A549 (cell line): ENCODE measurements at regions not wholly inside any gene's neighbourhood (a gene's known extent, or its start where the extent isn't known, plus 50 kb on each side); places are given as distances from the start of the nearest gene placed in this dataset.

Source experiments
- ATAC-seq, 2 experiments: fragments of 200-7000 bp in 1 of 2; fragments of >200 bp in 1 of 2; cut with Nextera tagmentation in 1 of 2; cut with Tn5 transposase in 1 of 2; 3 replicates each; pipeline versions ENCODE4 v1.8.0 to v1.9.1; 2018 to 2020; ENCODE audit warnings: mild to moderate bottlenecking in 1 of 2, moderate library complexity in 1 of 2
- CTCF ChIA-PET: fragments of 300-600 bp; sonication (Branson Sonifier 250); formaldehyde crosslinking; extraction: SDS; loops from one replicate; lab custom pipeline; 2021; ENCODE audit warnings: antibody characterized with exemption, inconsistent platforms; lab: Yijun Ruan, JAX
- POLR2A ChIA-PET: fragments of 350-600 bp; formaldehyde crosslinking; extraction: SDS; loops from one replicate; lab custom pipeline; 2021; ENCODE audit warnings: antibody characterized with exemption, inconsistent platforms; lab: Yijun Ruan, JAX
- DNase-seq, 2 experiments: peaks; one replicate each; pipeline versions ENCODE4 v3.0.0 to v3.0.0-alpha.2; 2011 to 2016; ENCODE audit warnings: low read depth in 1 of 2, low spot score in 1 of 2
- FAIRE-seq: peaks from 2 replicates; lab custom pipeline; 2011; peaks lifted over from hg19 to GRCh38; lab: Jason Lieb, UNC
- H3K27ac ChIP-seq, 2 experiments: fragments of >200 bp; sonication (Bioruptor Twin); formaldehyde crosslinking; 3 replicates each; pipeline ENCODE4 v1.5.1; 2016 to 2017
- H3K4me1 ChIP-seq: fragments of >200 bp; sonication (Bioruptor Twin); formaldehyde crosslinking; 3 replicates; pipeline ENCODE4 v1.6.1; 2016
- H3K4me2 ChIP-seq: fragments of >200 bp; sonication (Bioruptor Twin); formaldehyde crosslinking; 3 replicates; pipeline ENCODE4 v1.6.1; 2016
- H3K4me3 ChIP-seq: fragments of >200 bp; sonication (Bioruptor Twin); formaldehyde crosslinking; 3 replicates; pipeline ENCODE4 v1.5.1; 2016
- H3K9me3 ChIP-seq: fragments of >200 bp; sonication (Bioruptor Twin); formaldehyde crosslinking; 3 replicates; pipeline ENCODE4 v1.6.1; 2016
- BHLHE40 ChIP-seq: IDR thresholded peaks from 2 replicates; pipeline ENCODE4 v1.6.1; 2012; ENCODE audit warnings: low read depth, low read length, inconsistent platforms
- CBX8 ChIP-seq: fragments of 200-600 bp; sonication (generic); IDR thresholded peaks from 2 replicates; pipeline ENCODE4 v1.6.1; 2016
- CHD2 ChIP-seq: fragments of 150-350 bp; IDR thresholded peaks from 2 replicates; pipeline ENCODE4 v1.6.1; 2014; ENCODE audit warnings: low read length; ENCODE audit not compliant: partially characterized antibody
- CHD4 ChIP-seq: fragments of 200-600 bp; sonication (generic); IDR thresholded peaks from 2 replicates; pipeline ENCODE4 v1.6.1; 2016; ENCODE audit warnings: antibody characterized with exemption, mild to moderate bottlenecking, borderline replicate concordance
- EHMT2 ChIP-seq: fragments of 200-600 bp; sonication (generic); IDR thresholded peaks from 2 replicates; pipeline ENCODE4 v1.6.1; 2016; ENCODE audit warnings: antibody characterized with exemption, low read depth, mild to moderate bottlenecking, moderate library complexity
- EP300 ChIP-seq, 2 experiments: fragments of >200 bp; sonication (Bioruptor Twin); formaldehyde crosslinking; IDR thresholded peaks; 2 replicates in 1 of 2; 3 replicates in 1 of 2; pipeline ENCODE4 v1.6.1; 2016 to 2017
- FOSL2 ChIP-seq, 2 experiments: fragments of 450-650 bp in 1 of 2; fragments of >200 bp in 1 of 2; sonication (Bioruptor Twin) in 1 of 2; formaldehyde crosslinking; IDR thresholded peaks; 2 replicates each; pipeline versions ENCODE4 v1.5.0 to v1.6.1; 2016 to 2020; ENCODE audit warnings: mild to moderate bottlenecking in 1 of 2, moderate library complexity in 1 of 2
- FOXS1 ChIP-seq: fragments of 250-450 bp; sonication (Bioruptor Pico); IDR thresholded peaks from 2 replicates; pipeline ENCODE4 v1.5.0; 2020; ENCODE audit warnings: mild to moderate bottlenecking, moderate library complexity
- GATA3 ChIP-seq: IDR thresholded peaks from 2 replicates; pipeline ENCODE4 v1.6.1; 2012; ENCODE audit warnings: borderline replicate concordance
- HDAC2 ChIP-seq: fragments of 200-600 bp; sonication (generic); IDR thresholded peaks from 2 replicates; pipeline ENCODE4 v1.6.1; 2016
- HOXA7 ChIP-seq: fragments of 250-450 bp; sonication (Bioruptor Pico); IDR thresholded peaks from 2 replicates; pipeline ENCODE4 v1.5.0; 2020; ENCODE audit warnings: mild to moderate bottlenecking, moderate library complexity
- HOXB13 ChIP-seq: fragments of 250-450 bp; sonication (Bioruptor Pico); IDR thresholded peaks from 2 replicates; pipeline ENCODE4 v1.5.0; 2020; ENCODE audit warnings: low read depth, mild to moderate bottlenecking, moderate library complexity
- MYC ChIP-seq: IDR thresholded peaks from 2 replicates; pipeline ENCODE4 v1.6.1; 2012; ENCODE audit warnings: mild to moderate bottlenecking, inconsistent platforms, low read length, improper control_type of control experiment, borderline replicate concordance
- NFE2L2 ChIP-seq: fragments of 150-350 bp; conservative IDR thresholded peaks from 2 replicates; pipeline ENCODE4 v1.6.1; 2014; ENCODE audit warnings: low read length
- PHF8 ChIP-seq: fragments of 200-600 bp; sonication (generic); IDR thresholded peaks from 2 replicates; pipeline ENCODE4 v1.6.1; 2016; ENCODE audit warnings: low read depth, mild to moderate bottlenecking, antibody characterized with exemption, moderate library complexity, borderline replicate concordance
- POLR2A ChIP-seq: IDR thresholded peaks from 2 replicates; pipeline ENCODE4 v1.6.1; 2012; ENCODE audit warnings: mild to moderate bottlenecking, low read length
- RAD21 ChIP-seq, 2 experiments: fragments of >200 bp in 1 of 2; sonication (Bioruptor Twin) in 1 of 2; formaldehyde crosslinking in 1 of 2; IDR thresholded peaks in 1 of 2; conservative IDR thresholded peaks in 1 of 2; 2 replicates in 1 of 2; 3 replicates in 1 of 2; pipeline ENCODE4 v1.6.1; 2012 to 2018; ENCODE audit warnings: inconsistent platforms in 1 of 2
- RARB ChIP-seq: fragments of 250-450 bp; sonication (Bioruptor Pico); IDR thresholded peaks from 2 replicates; pipeline ENCODE4 v1.8.0; 2021; ENCODE audit warnings: mild to moderate bottlenecking, moderate library complexity
- RFX5 ChIP-seq: fragments of 450-650 bp; IDR thresholded peaks from 2 replicates; pipeline ENCODE4 v1.7.1; 2014; ENCODE audit warnings: antibody characterized with exemption, mild to moderate bottlenecking, moderate library complexity
- SREBF2 ChIP-seq: fragments of 450-650 bp; IDR thresholded peaks from 2 replicates; pipeline ENCODE4 v1.6.1; 2014; ENCODE audit warnings: mild to moderate bottlenecking, moderate library complexity
- TFCP2L1 ChIP-seq: fragments of 250-450 bp; sonication (Bioruptor Pico); IDR thresholded peaks from 2 replicates; pipeline ENCODE4 v1.5.0; 2021; ENCODE audit warnings: mild to moderate bottlenecking
- ZSCAN20 ChIP-seq: fragments of 250-450 bp; sonication (Bioruptor Pico); IDR thresholded peaks from 2 replicates; pipeline ENCODE4 v1.8.0; 2022; ENCODE audit warnings: mild to moderate bottlenecking, moderate library complexity
- TF ChIP-seq, protein P1 (sequence below): fragments of >200 bp; sonication (Bioruptor Twin); formaldehyde crosslinking; IDR thresholded peaks from 3 replicates; pipeline ENCODE4 v1.6.1; 2016
- TF ChIP-seq, protein P2 (sequence below): fragments of 250-450 bp; sonication (Bioruptor Pico); IDR thresholded peaks from 2 replicates; pipeline ENCODE4 v1.5.0; 2021; ENCODE audit warnings: mild to moderate bottlenecking, moderate library complexity, borderline replicate concordance
- TF ChIP-seq, protein P3 (sequence below): fragments of 450-650 bp; IDR thresholded peaks from 2 replicates; pipeline ENCODE4 v1.6.1; 2014; ENCODE audit warnings: antibody characterized with exemption
- TF ChIP-seq, protein P4 (sequence below): IDR thresholded peaks from 2 replicates; pipeline ENCODE4 v1.6.1; 2012; ENCODE audit warnings: low read depth, borderline replicate concordance
- TF ChIP-seq, protein P5 (sequence below): fragments of 150-350 bp; IDR thresholded peaks from 2 replicates; pipeline ENCODE4 v1.6.1; 2014; ENCODE audit warnings: low read depth, mild to moderate bottlenecking, low read length

DNA sequence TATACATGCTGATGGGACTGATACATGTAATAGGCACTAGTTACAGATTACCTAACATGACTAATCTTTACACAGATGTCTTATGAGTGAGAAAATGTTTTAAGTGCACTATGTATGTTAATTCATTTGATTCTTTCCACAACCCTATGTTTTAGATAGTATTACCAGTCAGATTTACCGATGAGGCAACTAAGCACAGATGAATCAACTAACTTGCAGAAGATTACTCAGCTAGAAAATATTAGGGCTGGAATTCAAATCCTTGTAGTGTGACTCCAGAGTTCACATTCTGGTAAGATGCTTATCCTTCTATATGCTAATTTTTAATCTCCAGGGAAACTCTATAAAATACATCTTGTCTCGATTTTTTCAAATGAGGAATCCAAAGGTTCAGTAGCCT, 964.9 kb downstream of the REEP3 start (continued):
- TF ChIP-seq HOXA7 (CRISPR knock-in tag) (no peak), POLR2A (no peak), CHD4 (no peak), FOXS1 (CRISPR knock-in tag) (no peak)
- TF ChIP-seq, protein P1, sequence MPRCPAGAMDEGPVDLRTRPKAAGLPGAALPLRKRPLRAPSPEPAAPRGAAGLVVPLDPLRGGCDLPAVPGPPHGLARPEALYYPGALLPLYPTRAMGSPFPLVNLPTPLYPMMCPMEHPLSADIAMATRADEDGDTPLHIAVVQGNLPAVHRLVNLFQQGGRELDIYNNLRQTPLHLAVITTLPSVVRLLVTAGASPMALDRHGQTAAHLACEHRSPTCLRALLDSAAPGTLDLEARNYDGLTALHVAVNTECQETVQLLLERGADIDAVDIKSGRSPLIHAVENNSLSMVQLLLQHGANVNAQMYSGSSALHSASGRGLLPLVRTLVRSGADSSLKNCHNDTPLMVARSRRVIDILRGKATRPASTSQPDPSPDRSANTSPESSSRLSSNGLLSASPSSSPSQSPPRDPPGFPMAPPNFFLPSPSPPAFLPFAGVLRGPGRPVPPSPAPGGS, result no peak

DNA sequence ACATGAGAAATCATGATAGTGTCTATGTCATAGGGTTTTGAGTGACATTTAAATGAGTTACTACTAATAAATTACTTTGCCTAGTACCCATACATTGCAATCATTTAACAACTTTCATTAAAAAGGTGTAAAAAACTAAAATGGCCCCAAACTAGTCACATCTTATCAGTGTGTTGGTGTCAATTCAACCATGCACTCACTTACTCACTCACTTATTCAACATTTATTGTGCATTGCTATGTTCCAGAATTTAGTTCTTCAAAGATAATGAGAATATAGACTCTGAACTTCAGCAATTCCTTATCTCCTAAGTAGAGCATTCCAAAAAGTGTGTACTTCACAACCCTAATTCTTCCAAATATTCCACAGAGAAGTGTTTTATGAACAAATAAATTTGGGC, 965.7 kb downstream of the REEP3 start:
- Histone ChIP-seq H3K9me3 (no peaks in the 10 kb centered on the region), H3K27ac (no peak overlapping the region), H3K4me3 (no peak overlapping the region), H3K4me1 (no peaks in the 10 kb centered on the region), H3K4me2 (no peak overlapping the region)
- ChIA-PET CTCF (no interaction called here), POLR2A (no interaction called here)
- DNase-seq (no peak), ATAC-seq (no peak), FAIRE-seq (no peak)
- no peak for TF ChIP-seq EHMT2
- TF ChIP-seq, protein P2, sequence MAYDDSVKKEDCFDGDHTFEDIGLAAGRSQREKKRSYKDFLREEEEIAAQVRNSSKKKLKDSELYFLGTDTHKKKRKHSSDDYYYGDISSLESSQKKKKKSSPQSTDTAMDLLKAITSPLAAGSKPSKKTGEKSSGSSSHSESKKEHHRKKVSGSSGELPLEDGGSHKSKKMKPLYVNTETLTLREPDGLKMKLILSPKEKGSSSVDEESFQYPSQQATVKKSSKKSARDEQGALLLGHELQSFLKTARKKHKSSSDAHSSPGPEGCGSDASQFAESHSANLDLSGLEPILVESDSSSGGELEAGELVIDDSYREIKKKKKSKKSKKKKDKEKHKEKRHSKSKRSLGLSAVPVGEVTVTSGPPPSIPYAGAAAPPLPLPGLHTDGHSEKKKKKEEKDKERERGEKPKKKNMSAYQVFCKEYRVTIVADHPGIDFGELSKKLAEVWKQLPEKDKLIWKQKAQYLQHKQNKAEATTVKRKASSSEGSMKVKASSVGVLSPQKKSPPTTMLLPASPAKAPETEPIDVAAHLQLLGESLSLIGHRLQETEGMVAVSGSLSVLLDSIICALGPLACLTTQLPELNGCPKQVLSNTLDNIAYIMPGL (CRISPR knock-in tag), result no peak
- TF ChIP-seq EP300 (IDR thresholded peaks at IDR 0.05), result no peak
- TF ChIP-seq SREBF2, result no peak
- TF ChIP-seq HOXB13 (CRISPR knock-in tag), result no peak
- TF ChIP-seq, protein P3, sequence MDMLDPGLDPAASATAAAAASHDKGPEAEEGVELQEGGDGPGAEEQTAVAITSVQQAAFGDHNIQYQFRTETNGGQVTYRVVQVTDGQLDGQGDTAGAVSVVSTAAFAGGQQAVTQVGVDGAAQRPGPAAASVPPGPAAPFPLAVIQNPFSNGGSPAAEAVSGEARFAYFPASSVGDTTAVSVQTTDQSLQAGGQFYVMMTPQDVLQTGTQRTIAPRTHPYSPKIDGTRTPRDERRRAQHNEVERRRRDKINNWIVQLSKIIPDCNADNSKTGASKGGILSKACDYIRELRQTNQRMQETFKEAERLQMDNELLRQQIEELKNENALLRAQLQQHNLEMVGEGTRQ, result no peak
- TF ChIP-seq, protein P4, sequence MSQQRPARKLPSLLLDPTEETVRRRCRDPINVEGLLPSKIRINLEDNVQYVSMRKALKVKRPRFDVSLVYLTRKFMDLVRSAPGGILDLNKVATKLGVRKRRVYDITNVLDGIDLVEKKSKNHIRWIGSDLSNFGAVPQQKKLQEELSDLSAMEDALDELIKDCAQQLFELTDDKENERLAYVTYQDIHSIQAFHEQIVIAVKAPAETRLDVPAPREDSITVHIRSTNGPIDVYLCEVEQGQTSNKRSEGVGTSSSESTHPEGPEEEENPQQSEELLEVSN, result no peak
- TF ChIP-seq NFE2L2, result no peak
- no peak for TF ChIP-seq RARB
- no peak for TF ChIP-seq PHF8
- no peak for TF ChIP-seq RFX5
- TF ChIP-seq GATA3, result no peak
- no peak for TF ChIP-seq BHLHE40
- TF ChIP-seq, protein P5, sequence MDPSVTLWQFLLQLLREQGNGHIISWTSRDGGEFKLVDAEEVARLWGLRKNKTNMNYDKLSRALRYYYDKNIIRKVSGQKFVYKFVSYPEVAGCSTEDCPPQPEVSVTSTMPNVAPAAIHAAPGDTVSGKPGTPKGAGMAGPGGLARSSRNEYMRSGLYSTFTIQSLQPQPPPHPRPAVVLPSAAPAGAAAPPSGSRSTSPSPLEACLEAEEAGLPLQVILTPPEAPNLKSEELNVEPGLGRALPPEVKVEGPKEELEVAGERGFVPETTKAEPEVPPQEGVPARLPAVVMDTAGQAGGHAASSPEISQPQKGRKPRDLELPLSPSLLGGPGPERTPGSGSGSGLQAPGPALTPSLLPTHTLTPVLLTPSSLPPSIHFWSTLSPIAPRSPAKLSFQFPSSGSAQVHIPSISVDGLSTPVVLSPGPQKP, result no peak
- no peak for TF ChIP-seq HOXA7 (CRISPR knock-in tag)
- TF ChIP-seq MYC, result no peak
- no peak for TF ChIP-seq ZSCAN20 (CRISPR knock-in tag)

DNA sequence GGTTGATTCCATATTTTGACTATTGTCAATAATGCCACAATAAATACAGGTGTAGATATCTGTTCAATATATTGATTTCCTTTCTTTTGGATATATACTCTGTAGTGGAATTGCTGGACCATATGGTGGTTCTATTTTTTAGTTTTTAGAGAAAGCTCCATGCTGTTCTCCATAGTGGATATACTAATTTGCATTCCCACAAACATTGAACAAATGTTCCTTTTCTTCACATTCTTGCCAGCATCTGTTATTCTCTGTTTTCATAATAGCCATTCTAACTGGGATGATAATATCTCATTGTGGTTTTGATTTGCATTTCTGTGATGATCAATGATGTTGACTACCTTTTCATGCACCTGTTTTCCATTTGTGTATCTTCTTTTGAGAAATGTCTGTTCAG, 973.7 kb downstream of the REEP3 start:
- FAIRE-seq (no peak), ATAC-seq (no peak)
- POLR2A ChIA-PET, result no interaction called here

More for the DNA sequence above, 973.7 kb downstream of the REEP3 start:
- DNase-seq, result no peak
- Histone ChIP-seq H3K4me2 (no peak overlapping the region), H3K4me3 (no peak overlapping the region), H3K9me3 (no peaks in the 10 kb centered on the region), H3K4me1 (no peaks in the 10 kb centered on the region), H3K27ac (no peak overlapping the region)
- TF ChIP-seq FOSL2 (IDR thresholded peaks at IDR 0.05) (no peak), FOSL2 (CRISPR knock-in tag; IDR thresholded peaks at IDR 0.05) (no peak), GATA3 (no peak), HDAC2 (no peak), RAD21 (conservative IDR thresholded peaks at IDR 0.05 in 1 of 2, IDR thresholded peaks at IDR 0.05 in 1 of 2) (no peak), CBX8 (no peak), HOXB13 (CRISPR knock-in tag) (no peak), CHD2 (no peak), TFCP2L1 (CRISPR knock-in tag) (no peak), PHF8 (no peak), MYC (no peak)
- TF ChIP-seq, protein P4, result no peak
- CTCF ChIA-PET, result no interaction called here
